K562 (cell line): ENCODE measurements at regions not wholly inside any gene's neighbourhood (a gene's known extent, or its start where the extent isn't known, plus 50 kb on each side); places are given as distances from the start of the nearest gene placed in this dataset.

ENCODE experiments used
- ATAC-seq: fragments of 200-7000 bp; cut with Tn5 transposase; 3 replicates; pipeline ENCODE4 v1.9.1; 2020; ENCODE audit warnings: moderate library complexity
- BruUV-seq: library from RNA; stranded (reverse); fragments of 400-500 nt; replicated peaks from 2 replicates; lab custom pipeline; 2021; lab: Mats Ljungman, UMichigan
- CTCF ChIA-PET: fragments of 300-600 bp; formaldehyde crosslinking; extraction: SDS; loops from one replicate; lab custom pipeline; 2021; ENCODE audit warnings: low intra/inter-chr PET ratio; lab: Yijun Ruan, JAX
- POLR2A ChIA-PET: fragments of 300-600, 350-650 bp; sonication (Branson Sonifier 250); formaldehyde crosslinking; extraction: SDS; loops from one replicate; lab custom pipeline; 2021; ENCODE audit warnings: antibody characterized with exemption, inconsistent platforms; lab: Yijun Ruan, JAX
- DNase-seq, 4 experiments: peaks; one replicate each; pipeline versions ENCODE4 v3.0.0 to v3.0.0-alpha.2; 2011 to 2018; ENCODE audit warnings: low spot score in 3 of 4, mixed read lengths in 3 of 4; ENCODE audit errors: extremely low read depth in 1 of 4
- FAIRE-seq: peaks from 2 replicates; lab custom pipeline; 2011; peaks lifted over from hg19 to GRCh38; lab: Jason Lieb, UNC
- H2AFZ ChIP-seq: 2 replicates; pipeline ENCODE4 v1.6.0; 2011; ENCODE audit warnings: low read depth, low read length, control low read depth, inconsistent platforms
- H3K27ac ChIP-seq: fragments of 200-600 bp; 3 replicates; pipeline ENCODE4 v1.8.0; 2011; ENCODE audit warnings: low read depth, mild to moderate bottlenecking, control low read depth, inconsistent platforms, low read length, moderate library complexity, mixed read lengths; ENCODE audit errors: extremely low read depth
- H3K27me3 ChIP-seq, 2 experiments: fragments of 300-600 bp in 1 of 2; 2 replicates in 1 of 2; 3 replicates in 1 of 2; pipeline versions ENCODE4 v1.6.0 to v1.8.0; 2011; ENCODE audit warnings: inconsistent platforms in 2 of 2, low read length in 2 of 2, mild to moderate bottlenecking in 1 of 2, mixed read lengths in 1 of 2, moderate library complexity in 1 of 2; ENCODE audit not compliant: control insufficient read depth in 2 of 2, insufficient read depth in 2 of 2
- H3K36me3 ChIP-seq: fragments of 300-600 bp; 3 replicates; pipeline ENCODE4 v1.8.0; 2011; ENCODE audit warnings: mild to moderate bottlenecking, low read length, inconsistent platforms; ENCODE audit not compliant: control insufficient read depth, insufficient read depth
- H3K4me1 ChIP-seq, 2 experiments: fragments of 200-600 bp in 1 of 2; replicated peaks in 1 of 2; 2 replicates in 1 of 2; 3 replicates in 1 of 2; pipeline versions ENCODE4 v1.5.1 to v1.8.0; 2011; ENCODE audit warnings: inconsistent platforms in 2 of 2, low read length in 2 of 2, mild to moderate bottlenecking in 1 of 2, mixed read lengths in 1 of 2, moderate library complexity in 1 of 2; ENCODE audit not compliant: control insufficient read depth in 2 of 2, insufficient read depth in 2 of 2
- H3K4me2 ChIP-seq: 2 replicates; pipeline ENCODE4 v1.6.1; 2011; ENCODE audit warnings: low read length, control low read depth, inconsistent platforms, mixed read lengths; ENCODE audit not compliant: insufficient read depth
- H3K4me3 ChIP-seq: fragments of 200-600 bp; sonication (generic), shearing (Covaris generic); 2 replicates; pipeline ENCODE4 v1.5.1; 2016; ENCODE audit warnings: control low read depth, inconsistent platforms
- H3K79me2 ChIP-seq: fragments of 200-600 bp; 3 replicates; pipeline ENCODE4 v1.8.0; 2011; ENCODE audit warnings: low read length, inconsistent platforms; ENCODE audit not compliant: control insufficient read depth, insufficient read depth
- H3K9ac ChIP-seq, 2 experiments: 2 replicates each; pipeline versions ENCODE4 v1.6.0 to v1.6.1; 2011; ENCODE audit warnings: low read depth in 2 of 2, low read length in 2 of 2, control low read depth in 1 of 2, inconsistent platforms in 1 of 2, mild to moderate bottlenecking in 1 of 2, mixed read lengths in 1 of 2; ENCODE audit not compliant: insufficient read depth in 1 of 2
- H3K9me1 ChIP-seq: one replicate; pipeline ENCODE4 v1.6.0; 2011; ENCODE audit warnings: inconsistent platforms, mild to moderate bottlenecking, low read length, moderate library complexity; ENCODE audit not compliant: control insufficient read depth, insufficient read depth
- H3K9me3 ChIP-seq: replicated peaks from 2 replicates; pipeline ENCODE4 v1.5.1; 2011; ENCODE audit warnings: low read depth, low read length, inconsistent platforms; ENCODE audit not compliant: control insufficient read depth, insufficient read depth
- H4K20me1 ChIP-seq: replicated peaks from 2 replicates; pipeline ENCODE4 v1.6.1; 2011; ENCODE audit warnings: low read length, inconsistent platforms, mixed read lengths; ENCODE audit not compliant: control insufficient read depth, insufficient read depth
- DLX4 ChIP-seq: fragments of 250-450 bp; sonication (Bioruptor Pico); IDR thresholded peaks from 2 replicates; pipeline ENCODE4 v1.6.1; 2021; ENCODE audit warnings: mild to moderate bottlenecking
- ETV5 ChIP-seq: sonication (generic); formaldehyde crosslinking; IDR thresholded peaks from 2 replicates; pipeline ENCODE4 v1.4.0; 2020; ENCODE audit warnings: low read depth, mild to moderate bottlenecking, missing genetic modification reagents
- PTBP1 ChIP-seq: fragments of 200-400 bp; formaldehyde crosslinking; IDR thresholded peaks from 2 replicates; pipeline ENCODE4 v1.6.1; 2017; ENCODE audit warnings: low read depth, low read length
- ZNF707 ChIP-seq: fragments of 250-450 bp; sonication (Bioruptor Pico); conservative IDR thresholded peaks from 2 replicates; pipeline ENCODE4 v1.8.0; 2022; ENCODE audit warnings: inconsistent platforms, mild to moderate bottlenecking, moderate library complexity
- WGBS: fragments of 100-300 bp; shearing (Covaris generic); methylation state at CpG from one replicate; pipeline ENCODE4 v1.1.6; 2016; ENCODE audit warnings: low coverage, mixed read lengths; ENCODE audit not compliant: insufficient coverage; ENCODE audit errors: missing lambda C conversion rate; 5-methylcytosine and 5-hydroxymethylcytosine counted together
- in situ Hi-C: fragments of 300-500 bp; cut with MboI; formaldehyde crosslinking; loops from 4 replicates; pipeline ENCODE4 v1.15.0; 2018; ENCODE audit warnings: inconsistent platforms, mixed read lengths
- intact Hi-C: fragments of 100-400 bp; cut with micrococcal nuclease; formaldehyde crosslinking; loops from 2 replicates; pipeline ENCODE4 v1.14.2; 2022
- TF ChIP-seq, protein P1 (sequence below): sonication (generic); formaldehyde crosslinking; IDR thresholded peaks from 2 replicates; pipeline ENCODE4 v1.8.0; 2022; ENCODE audit warnings: mild to moderate bottlenecking, low read depth, missing genetic modification reagents
- TF ChIP-seq, protein P2 (sequence below), 2 experiments: fragments of 450-650 bp in 1 of 2; sonication (generic) in 1 of 2; formaldehyde crosslinking; conservative IDR thresholded peaks; 2 replicates each; pipeline versions ENCODE4 v1.4.0 to v1.8.1; 2020 to 2022; ENCODE audit warnings: mild to moderate bottlenecking in 1 of 2, missing genetic modification reagents in 1 of 2

DNA sequence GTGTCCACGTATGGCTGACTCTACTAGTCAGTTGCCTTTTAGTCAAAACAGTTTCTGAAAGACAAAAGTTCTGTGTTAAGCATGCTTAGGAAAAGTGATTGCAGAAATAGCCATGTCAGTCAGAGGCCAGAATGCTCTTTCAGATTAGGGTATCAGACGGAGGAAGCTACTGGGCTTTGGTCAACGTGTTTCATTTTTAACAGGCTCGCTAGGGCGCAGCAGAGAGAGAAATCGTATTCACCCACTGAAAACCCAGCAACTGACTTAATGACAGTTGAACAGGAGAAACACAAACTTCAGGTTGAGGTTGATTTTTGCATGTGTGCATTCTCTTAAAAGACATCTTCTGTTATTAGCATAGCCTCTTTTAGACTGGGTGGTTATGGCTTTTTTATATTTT, 322.6 kb upstream of the KIAA1217 start:
- Histone ChIP-seq H3K9me3 (0 out of 2 replicates have a peak, but pooled peaks cover 3% of the 10 kb centered on the region), H3K4me1 (no peaks in the 10 kb centered on the region), H3K9ac (no peak overlapping the region), H3K4me2 (no peak overlapping the region)
- FAIRE-seq (no peak), ATAC-seq (no peak)
- POLR2A ChIA-PET = no interaction called here
- BruUV-seq = no TSS peak
- TF ChIP-seq, protein P1, sequence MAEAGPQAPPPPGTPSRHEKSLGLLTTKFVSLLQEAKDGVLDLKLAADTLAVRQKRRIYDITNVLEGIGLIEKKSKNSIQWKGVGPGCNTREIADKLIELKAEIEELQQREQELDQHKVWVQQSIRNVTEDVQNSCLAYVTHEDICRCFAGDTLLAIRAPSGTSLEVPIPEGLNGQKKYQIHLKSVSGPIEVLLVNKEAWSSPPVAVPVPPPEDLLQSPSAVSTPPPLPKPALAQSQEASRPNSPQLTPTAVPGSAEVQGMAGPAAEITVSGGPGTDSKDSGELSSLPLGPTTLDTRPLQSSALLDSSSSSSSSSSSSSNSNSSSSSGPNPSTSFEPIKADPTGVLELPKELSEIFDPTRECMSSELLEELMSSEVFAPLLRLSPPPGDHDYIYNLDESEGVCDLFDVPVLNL = no peak
- TF ChIP-seq PTBP1 (no peak), ZNF707 (CRISPR knock-in tag) (no peak), DLX4 (CRISPR knock-in tag) (no peak), ETV5 (CRISPR knock-in tag) (no peak)
- TF ChIP-seq, protein P2, sequence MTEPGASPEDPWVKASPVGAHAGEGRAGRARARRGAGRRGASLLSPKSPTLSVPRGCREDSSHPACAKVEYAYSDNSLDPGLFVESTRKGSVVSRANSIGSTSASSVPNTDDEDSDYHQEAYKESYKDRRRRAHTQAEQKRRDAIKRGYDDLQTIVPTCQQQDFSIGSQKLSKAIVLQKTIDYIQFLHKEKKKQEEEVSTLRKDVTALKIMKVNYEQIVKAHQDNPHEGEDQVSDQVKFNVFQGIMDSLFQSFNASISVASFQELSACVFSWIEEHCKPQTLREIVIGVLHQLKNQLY (CRISPR knock-in tag; conservative IDR thresholded peaks at IDR 0.05) = no peak
- TF ChIP-seq, all 486 proteins: peak for 0
- Histone ChIP-seq H3K27ac (no peak overlapping the region), H3K4me3 (no peak overlapping the region), H3K79me2 (no peaks in the 10 kb centered on the region), H3K9me1 (no peaks in the 10 kb centered on the region), H3K27me3 (no peaks in the 10 kb centered on the region), H4K20me1 (no peaks in the 10 kb centered on the region), H3K36me3 (no peaks in the 10 kb centered on the region), H2AFZ (no peak overlapping the region)
- CTCF ChIA-PET = no interaction called here
- DNase-seq = no peak
- in situ Hi-C loops = no loop called here
- WGBS = 2% methylated on average over 6 of the region's 6 CpGs
- intact Hi-C loops = no loop called here
